PC-3 (cell line): ENCODE measurements at regions not wholly inside any gene's neighbourhood (a gene's known extent, or its start where the extent isn't known, plus 50 kb on each side); places are given as distances from the start of the nearest gene placed in this dataset.
"Not testable (repeated sequence)": the region's sequence is repeated elsewhere in the genome, so short reads cannot be mapped to it uniquely, and the experiment has no call there.

Experiments
- CTCF ChIP-seq: fragments of 300-600 bp; sonication (generic); conservative IDR thresholded peaks from 2 replicates; pipeline ENCODE4 v1.5.1; 2017; ENCODE audit warnings: antibody characterized with exemption, low read depth, mild to moderate bottlenecking, low read length
- EZH2 ChIP-seq: fragments of 300-600 bp; sonication (generic); IDR thresholded peaks from one replicate; pipeline ENCODE4 v1.6.1; 2017; ENCODE audit warnings: antibody characterized with exemption, mild to moderate bottlenecking, low read length; ENCODE audit not compliant: unreplicated experiment
- EZH2phosphoT487 ChIP-seq: fragments of 300-600 bp; sonication (generic); IDR thresholded peaks from 2 replicates; pipeline ENCODE4 v1.6.1; 2018; ENCODE audit warnings: mild to moderate bottlenecking, antibody characterized with exemption, low read length, borderline replicate concordance

- not testable (repeated sequence) for TF ChIP-seq CTCF, EZH2, EZH2phosphoT487
Measured at GRCh38 chr2:16753025-16753424, 87.4 kb upstream of the CYRIA start.
